ENCODE measurements at regions not wholly inside any gene's neighbourhood (a gene's known extent, or its start where the extent isn't known, plus 50 kb on each side); places are given as distances from the start of the nearest gene placed in this dataset.

DNA sequence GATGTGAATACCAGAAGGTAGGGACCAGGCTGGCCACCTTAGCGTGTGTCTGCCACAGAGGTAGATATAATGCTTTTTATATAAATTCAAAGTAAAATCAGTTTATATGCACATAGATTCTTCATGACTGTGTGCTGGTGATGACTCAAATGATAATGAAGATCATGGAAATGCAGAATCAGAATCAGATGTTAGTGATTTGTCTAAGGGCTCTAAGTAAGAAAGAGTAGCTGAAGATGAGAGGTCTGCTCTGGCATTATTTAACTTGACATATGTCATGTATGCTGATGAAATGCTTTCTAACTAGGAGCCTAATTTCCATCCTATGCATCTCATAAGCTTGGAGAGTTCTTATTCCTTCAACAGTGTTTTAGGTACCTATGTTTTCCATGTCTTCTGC lies 50.3 kb upstream of the DPH6 start:
- no peak for TF ChIP-seq EZH2 (IDR thresholded peaks at IDR 0.05; ENCODE audit: low read depth)
- TF ChIP-seq, protein P1, sequence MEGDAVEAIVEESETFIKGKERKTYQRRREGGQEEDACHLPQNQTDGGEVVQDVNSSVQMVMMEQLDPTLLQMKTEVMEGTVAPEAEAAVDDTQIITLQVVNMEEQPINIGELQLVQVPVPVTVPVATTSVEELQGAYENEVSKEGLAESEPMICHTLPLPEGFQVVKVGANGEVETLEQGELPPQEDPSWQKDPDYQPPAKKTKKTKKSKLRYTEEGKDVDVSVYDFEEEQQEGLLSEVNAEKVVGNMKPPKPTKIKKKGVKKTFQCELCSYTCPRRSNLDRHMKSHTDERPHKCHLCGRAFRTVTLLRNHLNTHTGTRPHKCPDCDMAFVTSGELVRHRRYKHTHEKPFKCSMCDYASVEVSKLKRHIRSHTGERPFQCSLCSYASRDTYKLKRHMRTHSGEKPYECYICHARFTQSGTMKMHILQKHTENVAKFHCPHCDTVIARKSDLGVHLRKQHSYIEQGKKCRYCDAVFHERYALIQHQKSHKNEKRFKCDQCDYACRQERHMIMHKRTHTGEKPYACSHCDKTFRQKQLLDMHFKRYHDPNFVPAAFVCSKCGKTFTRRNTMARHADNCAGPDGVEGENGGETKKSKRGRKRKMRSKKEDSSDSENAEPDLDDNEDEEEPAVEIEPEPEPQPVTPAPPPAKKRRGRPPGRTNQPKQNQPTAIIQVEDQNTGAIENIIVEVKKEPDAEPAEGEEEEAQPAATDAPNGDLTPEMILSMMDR (conservative IDR thresholded peaks at IDR 0.05): no peak

Measured in PC-9 (cell line).